ENCODE measurements at regions not wholly inside any gene's neighbourhood (a gene's known extent, or its start where the extent isn't known, plus 50 kb on each side); places are given as distances from the start of the nearest gene placed in this dataset.

DNA sequence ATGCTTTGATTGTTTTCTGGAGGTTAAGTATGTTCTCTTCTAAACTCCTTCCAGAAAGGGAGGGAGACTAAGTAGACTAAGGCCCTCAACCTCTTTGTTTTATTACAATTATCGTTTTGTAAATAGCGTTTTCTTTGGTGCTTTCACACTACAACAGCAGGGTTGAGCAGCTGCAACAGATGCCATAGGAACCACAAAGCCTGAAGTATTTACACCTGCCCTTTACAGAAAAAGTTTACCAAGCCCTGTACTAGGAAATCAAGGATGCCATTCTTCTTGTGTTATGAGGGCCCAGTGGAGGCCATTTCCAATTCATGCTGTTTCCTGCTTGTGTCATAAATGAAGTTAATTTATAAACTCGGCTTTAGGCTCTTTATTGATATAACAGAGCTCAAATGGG lies 914.8 kb downstream of the DCDC2C start:
- no peak for DNase-seq

DNA sequence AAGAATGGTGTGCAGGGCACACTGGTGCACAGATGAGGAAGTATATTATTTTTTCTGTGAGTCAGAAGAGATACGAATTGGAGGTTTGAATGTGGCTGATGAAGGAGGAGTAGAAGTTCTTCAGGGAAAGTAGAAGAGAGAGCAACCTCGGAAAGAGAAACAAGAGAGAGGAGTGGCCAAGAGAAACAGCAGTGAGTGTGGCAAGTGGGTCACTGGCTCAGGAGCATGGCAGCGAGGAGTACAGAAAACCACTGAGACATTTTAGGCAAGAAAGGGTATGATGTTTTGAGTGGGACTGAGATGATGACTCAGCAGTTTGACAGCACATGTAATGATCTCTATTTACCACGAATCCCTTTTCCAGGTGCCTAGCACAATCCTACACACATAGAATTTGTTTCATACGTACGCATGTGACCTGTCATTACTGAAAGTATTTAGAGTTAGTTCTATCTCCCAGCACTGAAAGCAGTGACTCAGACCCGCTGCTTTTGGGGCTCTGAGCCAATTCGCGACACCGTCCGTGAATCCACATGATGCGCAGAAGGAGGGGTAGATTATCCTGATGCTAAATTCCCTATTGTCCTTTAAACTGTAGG lies 915.4 kb downstream of the DCDC2C start:
- DNase-seq, result no peak

DNA sequence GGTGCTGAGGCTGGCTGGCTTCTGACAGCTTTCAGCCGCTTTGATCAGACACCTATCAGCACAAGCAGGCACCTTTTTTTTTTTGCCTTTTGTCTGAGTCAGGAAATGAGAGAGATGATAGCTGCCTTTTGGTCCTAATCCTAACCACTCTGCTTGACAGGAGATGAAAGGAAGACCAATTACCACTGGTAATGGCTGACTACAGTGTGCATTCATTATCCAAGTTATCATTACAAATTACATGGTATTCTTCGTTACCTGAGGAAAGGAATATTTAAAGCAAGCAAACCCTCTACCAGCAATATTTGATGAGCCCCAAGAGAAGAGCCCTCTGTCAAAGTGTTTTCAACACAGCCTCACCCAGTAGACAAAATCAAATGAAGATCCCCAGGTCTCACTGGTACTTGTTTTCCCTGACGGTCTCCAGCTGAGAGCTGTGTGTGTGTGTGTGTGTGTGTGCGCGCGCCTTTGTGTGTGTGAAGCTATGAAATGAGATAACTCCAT lies 925.7 kb downstream of the DCDC2C start:
- DNase-seq, result no peak

- no peak for DNase-seq
Observed at GRCh38 chr2:4635289-4635688, 931.9 kb downstream of the DCDC2C start.

DNA sequence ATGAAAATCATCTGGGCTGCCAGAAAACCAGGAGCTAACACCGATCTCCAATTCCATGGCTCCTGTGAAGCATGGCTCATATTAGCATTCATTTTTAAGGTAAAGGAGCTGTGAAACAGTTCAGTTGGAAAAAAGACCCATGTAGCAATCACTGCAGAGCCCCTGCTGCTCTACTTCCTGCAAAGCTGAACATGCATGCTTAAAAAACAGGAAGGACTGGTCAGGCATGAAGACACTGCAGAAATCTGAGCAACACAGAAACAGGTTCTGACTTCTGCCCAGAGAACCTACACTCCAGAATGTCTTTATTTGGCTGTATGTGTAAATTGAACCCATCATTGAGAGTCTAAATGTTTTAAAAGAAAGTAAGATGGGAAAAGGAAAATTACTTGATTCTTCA lies 950.6 kb downstream of the DCDC2C start:
- DNase-seq, result no peak

GRCh38 chr2:4656326-4656725 lies 953.0 kb downstream of the DCDC2C start:
- no peak for DNase-seq

DNA sequence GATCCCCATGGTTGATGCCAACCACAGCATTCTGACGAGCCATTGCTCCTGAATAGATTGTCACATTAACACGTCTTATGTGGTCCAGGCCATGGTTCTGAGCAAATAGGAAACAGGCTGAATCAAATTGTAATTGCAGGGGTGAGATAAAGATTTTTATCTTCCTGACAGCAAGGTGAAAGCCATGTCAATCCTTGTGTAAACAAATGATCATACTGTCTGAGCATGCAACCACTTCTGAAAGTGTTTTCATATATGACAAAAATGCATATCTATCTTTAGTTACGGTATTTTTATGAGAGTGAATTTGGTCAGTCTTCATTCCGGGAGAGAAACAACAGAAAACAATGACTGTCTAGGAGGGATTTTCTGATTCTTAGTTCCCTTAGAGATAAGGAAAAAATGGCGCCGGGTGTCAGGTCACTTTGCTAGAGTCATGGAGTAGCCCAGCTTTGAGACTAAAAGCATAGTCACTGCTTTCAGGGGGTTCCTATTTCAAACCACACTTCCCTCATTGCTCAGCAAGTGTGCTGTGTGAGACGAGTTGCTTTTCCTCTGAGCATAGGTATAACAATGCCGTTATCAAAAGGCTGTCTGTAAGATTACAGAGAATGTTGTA lies 958.9 kb downstream of the DCDC2C start:
- DNase-seq, result no peak

DNA sequence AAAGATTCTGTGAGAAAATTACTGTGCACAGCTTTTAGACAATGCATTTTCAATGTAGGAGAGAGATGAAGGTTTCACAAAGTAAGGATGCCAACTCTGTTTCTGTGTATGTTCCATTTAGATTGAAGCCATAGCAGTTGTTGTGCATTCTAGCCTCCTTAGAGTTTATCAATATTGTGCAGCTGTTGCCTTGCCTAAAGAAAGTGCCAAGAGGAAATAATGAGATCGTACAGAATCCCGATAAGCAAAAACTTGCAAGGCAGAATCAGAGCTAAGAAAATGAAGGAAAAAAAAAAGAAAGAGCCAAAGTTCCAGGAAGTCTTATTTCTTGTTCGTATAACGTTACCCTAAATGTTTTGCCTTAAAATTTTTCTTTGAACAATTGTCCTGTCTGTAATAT lies 965.0 kb downstream of the DCDC2C start:
- no peak for DNase-seq

DNA sequence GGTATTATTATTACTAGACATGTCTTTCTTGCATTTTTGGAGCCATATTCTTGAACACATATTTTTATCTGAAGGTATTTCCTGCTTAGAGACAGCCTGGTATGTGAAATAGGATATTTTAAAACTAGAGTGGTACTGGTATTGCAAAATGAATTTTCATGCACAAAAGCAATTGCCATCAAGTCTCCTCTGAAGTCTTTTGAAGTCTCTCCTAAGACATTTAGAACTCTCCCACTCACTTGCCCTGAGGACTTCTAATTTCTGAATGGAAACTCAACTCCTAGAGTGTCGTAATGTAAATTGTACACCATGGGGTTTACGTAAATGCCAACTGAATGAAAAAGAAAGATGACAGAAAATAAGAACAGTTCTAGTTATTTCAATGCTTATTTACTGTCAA lies 967.0 kb downstream of the DCDC2C start:
- no peak for DNase-seq

DNA sequence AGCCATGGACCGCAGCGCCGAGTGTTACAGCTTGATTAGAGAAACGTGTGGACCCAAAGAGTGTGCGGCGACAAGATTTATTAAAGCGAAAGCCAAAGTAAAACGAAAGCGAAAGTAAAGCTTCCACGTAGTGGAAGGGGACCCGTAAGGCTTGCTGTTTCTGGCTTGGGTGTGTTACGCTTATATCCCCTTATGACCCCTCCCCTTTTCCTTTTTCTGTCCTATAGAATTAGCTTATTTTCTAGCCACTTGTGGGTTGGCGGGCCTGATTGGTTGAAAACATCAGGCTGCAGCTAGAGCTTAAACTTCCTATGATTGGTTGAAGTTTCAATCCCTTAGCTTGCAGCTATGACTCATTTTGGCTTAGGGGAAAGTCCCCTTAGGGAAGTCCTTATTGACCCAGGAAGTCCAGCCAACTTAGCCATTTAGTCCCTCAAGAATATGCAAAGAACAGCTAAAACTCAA lies 969.7 kb downstream of the DCDC2C start:
- DNase-seq, result no peak

- no peak for DNase-seq
Observed at GRCh38 chr2:4674007-4674406, 970.6 kb downstream of the DCDC2C start.

- no peak for DNase-seq
Observed at GRCh38 chr2:4675295-4675694, 971.9 kb downstream of the DCDC2C start.

- DNase-seq, result no peak
Observed at GRCh38 chr2:4678927-4679326, 975.6 kb downstream of the DCDC2C start.

GRCh38 chr2:4679391-4679790 lies 976.0 kb downstream of the DCDC2C start:
- DNase-seq, result no peak

DNA sequence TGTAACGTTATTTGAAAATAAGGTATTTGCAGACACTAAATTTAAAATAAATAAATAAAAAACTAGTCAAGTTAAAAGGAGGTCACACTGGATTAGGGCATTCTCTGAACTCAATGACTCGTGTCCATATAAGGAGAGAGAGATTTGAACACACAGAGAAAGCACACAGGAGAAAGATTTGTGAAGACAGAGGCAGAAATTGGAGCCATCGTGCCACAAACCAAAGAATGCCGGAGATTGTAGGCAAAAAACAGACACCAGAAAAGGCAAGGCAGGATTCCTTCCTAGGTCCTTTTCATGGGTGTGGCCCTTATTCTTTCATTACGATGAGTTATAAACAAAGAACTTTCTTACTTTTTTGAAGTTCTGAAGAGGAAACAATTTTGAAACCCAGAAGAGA lies 981.5 kb downstream of the DCDC2C start:
- DNase-seq, result no peak

- DNase-seq, result no peak
Observed at GRCh38 chr2:4690913-4691312, 987.5 kb downstream of the DCDC2C start.

GRCh38 chr2:4693266-4693665 lies 989.9 kb downstream of the DCDC2C start:
- no peak for DNase-seq

DNA sequence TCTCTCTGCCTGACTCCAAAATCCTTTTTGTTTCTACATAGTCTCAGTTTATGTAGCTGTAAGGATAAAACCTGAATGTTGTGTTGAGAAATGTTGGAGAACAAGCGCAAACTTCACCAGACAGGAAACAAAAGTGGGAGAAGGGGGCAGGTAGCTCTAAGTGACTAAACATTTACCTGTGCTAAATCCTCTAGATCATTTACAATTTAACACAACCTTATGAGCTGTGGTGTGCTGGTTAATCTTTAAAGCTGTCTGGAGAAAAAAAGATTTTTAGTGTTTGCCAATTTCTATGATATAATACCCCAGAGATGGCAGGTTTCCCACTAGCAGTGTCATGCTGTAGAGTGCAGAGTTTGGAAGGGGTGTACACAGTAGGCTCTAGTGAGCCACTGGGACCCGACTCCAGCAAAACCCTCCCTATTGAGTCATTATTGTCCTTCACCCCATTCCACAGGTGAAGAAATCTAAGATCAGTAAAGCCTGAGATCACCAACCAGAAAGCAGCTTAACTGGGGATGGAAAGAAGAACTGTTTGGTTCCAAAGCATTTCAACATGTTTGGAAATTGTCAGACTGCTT lies 992.0 kb downstream of the DCDC2C start:
- no peak for DNase-seq

DNA sequence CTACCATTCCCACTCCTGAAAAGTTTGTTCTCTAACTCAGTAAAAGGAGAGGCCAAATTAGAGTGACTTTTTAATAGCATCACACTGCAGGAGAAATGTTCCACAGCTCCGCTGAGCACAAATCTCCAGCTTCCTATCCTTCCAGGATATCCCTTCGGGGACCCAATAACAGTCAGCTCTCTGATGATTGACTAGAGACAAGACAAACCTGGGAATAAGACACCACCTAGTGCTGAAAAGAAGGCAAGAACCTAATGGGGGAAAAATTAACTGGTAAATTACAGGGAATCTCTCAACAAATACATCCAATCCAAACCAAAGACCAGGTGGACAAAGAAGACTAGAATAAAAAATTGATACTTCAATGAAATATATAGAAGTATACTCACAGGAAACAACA lies 977.1 kb upstream of the SOX11 start:
- DNase-seq, result no peak

DNA sequence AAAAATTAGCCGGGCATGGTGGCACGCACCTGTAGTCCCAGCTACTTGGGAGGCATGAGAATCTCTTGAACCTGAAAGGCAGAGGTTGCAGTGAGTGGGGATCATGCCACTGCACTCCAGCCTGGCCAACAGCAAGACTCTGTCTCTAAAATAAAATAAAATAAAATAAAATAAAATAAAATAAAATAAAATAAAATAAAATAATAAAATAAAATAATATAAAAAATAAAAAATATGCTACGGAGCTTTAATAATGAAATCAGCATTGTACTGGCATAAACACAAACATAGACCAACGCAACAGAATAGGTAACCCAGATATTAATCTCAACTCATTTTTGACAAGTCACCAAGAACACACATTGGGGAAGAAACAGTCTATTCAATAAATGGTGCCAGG lies 973.4 kb upstream of the SOX11 start:
- no peak for DNase-seq

DNA sequence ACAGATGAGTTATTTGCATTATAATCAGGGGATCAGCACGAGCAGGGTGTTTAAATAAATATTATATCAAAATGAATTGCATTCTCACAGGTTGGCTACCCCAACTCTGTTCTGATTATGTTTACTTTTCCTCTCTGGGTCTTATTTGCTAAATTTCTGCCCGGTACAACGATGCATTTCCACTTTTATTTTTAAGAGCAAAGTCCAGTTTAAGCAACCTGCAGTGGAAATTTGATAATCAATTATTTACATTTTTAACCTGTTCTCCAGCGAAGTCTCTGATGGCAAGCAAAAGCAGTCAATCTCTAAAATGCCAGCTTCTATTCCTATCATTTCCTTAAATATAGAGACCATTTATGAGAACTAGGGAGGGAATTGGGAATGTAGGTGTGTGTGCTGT lies 966.6 kb upstream of the SOX11 start:
- no peak for DNase-seq

- no peak for DNase-seq
Observed at GRCh38 chr2:4732560-4732959, 959.6 kb upstream of the SOX11 start.

GRCh38 chr2:4745056-4745991 lies 946.9 kb upstream of the SOX11 start:
- no peak for DNase-seq
